AG09319 (cell line): ENCODE measurements at regions not wholly inside any gene's neighbourhood (a gene's known extent, or its start where the extent isn't known, plus 50 kb on each side); places are given as distances from the start of the nearest gene placed in this dataset.

Experiments
- DNase-seq: peaks from one replicate; pipeline ENCODE4 v3.0.0-alpha.2; 2010; ENCODE audit warnings: low read depth; ENCODE audit errors: extremely low read depth
- TF ChIP-seq, protein P1 (sequence below): IDR thresholded peaks from 2 replicates; pipeline ENCODE4 v1.5.1; 2011; ENCODE audit warnings: low read depth, mild to moderate bottlenecking, inconsistent platforms, low read length, moderate library complexity

DNA sequence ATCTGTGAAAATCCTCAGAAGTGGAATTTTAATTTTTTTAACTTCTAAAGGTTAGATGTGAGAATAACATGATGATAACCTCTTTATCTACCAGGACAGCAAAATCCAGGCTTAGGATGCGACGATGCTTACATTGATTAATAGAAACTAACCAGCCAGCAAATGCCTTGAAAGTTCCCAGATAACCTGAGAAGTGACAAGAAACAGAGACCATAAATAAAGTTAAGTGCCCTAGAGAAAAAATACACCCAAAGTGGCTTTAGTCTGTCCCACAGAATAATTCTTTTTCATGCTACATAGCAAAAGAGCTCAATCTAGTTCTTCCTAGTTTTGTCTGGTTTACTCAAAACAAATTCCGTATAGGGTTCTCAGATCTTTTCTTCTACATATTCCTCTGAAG lies 262.7 kb downstream of the WDR11 start:
- TF ChIP-seq, protein P1, sequence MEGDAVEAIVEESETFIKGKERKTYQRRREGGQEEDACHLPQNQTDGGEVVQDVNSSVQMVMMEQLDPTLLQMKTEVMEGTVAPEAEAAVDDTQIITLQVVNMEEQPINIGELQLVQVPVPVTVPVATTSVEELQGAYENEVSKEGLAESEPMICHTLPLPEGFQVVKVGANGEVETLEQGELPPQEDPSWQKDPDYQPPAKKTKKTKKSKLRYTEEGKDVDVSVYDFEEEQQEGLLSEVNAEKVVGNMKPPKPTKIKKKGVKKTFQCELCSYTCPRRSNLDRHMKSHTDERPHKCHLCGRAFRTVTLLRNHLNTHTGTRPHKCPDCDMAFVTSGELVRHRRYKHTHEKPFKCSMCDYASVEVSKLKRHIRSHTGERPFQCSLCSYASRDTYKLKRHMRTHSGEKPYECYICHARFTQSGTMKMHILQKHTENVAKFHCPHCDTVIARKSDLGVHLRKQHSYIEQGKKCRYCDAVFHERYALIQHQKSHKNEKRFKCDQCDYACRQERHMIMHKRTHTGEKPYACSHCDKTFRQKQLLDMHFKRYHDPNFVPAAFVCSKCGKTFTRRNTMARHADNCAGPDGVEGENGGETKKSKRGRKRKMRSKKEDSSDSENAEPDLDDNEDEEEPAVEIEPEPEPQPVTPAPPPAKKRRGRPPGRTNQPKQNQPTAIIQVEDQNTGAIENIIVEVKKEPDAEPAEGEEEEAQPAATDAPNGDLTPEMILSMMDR, result no peak
- DNase-seq, result no peak

DNA sequence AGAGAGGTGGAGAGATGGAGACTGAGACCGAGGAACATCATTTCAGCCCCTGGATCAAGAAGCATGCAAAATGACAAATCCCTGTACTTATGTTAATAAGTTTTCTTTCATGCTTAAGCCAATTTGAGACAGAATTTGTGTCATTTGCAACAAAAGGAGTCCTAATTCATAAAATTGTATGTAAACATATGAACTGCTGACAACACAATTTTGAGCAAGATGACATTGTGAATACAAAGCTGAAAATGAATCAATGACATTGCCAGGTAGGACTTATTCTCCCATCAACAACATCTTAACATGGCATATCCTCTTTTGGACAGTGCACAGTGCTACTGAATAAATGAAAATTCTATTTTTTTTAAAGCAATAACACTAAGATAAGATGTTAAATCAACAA lies 264.0 kb downstream of the WDR11 start:
- no peak for DNase-seq
- TF ChIP-seq, protein P1, result no peak

DNA sequence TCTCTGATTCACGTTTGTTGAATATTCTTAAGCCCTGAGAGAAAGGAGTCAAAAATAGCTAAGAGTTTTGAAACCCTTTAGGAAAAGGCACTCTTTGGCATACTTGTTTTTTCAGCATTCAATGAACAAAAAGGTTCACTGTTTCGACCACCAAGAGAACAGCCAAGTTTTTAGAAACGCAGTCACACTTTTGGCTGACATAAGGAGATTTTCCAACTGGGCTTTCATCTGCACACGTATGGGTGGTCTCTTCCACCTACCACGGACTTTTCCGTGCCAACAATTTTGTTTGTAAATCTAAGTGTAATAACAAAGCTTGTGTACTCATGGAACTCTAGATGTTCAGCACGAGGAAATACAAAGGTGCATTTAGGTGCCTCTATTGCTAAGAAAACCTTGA lies 270.3 kb downstream of the WDR11 start:
- TF ChIP-seq, protein P1, result no peak

DNA sequence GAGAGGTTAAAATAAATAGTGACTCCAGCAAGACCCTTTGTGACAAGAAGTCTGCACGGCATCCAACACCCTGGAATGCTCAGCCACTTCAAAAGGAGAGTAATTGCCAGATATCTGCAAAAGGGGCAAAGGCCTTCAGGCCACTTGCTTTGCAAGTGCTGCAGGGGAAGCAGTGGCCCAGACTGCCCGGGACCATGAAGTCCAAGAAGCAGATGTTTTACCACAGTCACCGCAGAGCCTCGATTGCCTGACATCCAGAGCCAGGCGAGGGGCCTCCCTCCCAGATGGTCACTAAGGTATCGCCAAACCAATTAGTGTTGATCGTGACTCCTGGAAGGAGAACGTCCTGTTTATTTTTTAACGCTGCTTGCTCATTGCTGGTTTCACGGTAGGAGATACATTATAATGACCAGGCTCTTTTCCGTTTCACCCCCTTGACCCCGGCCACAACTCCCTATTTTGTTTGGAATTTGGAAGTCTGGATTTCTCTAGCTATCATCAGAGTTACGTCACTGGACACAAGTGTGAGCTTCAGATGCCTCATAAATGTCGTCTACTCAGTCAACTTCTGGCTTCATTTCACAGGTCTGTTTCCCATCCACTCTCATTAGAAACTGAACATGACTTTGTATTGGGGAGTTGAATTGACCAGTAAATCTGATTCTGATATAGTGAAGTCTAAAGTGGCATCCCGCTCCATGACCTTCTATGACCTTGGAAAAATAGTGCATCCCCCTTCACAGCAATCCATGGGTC lies 276.2 kb downstream of the WDR11 start:
- TF ChIP-seq, protein P1, result no peak
- no peak for DNase-seq

More for the DNA sequence above, 270.3 kb downstream of the WDR11 start:
- DNase-seq, result no peak

DNA sequence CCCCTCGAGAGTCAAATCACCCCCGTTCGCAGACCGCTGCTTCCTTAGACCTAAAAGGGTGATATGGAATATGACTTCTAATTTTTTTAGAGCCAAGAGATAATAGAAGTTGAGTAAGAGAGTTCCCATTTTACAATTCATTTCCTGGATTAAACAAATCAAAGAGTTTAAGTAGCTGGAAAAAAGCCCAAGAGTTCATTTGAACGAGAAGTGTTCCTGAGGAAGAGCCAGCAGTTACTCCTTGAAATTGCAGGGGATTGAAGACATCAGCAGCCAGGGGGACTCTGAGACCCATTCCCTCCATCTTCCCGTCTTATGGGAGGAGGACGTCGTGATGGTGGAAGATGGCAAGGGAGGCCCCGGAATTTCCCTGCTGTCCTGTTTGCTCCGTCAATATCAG lies 277.0 kb downstream of the WDR11 start:
- DNase-seq, result no peak
- TF ChIP-seq, protein P1, result no peak

DNA sequence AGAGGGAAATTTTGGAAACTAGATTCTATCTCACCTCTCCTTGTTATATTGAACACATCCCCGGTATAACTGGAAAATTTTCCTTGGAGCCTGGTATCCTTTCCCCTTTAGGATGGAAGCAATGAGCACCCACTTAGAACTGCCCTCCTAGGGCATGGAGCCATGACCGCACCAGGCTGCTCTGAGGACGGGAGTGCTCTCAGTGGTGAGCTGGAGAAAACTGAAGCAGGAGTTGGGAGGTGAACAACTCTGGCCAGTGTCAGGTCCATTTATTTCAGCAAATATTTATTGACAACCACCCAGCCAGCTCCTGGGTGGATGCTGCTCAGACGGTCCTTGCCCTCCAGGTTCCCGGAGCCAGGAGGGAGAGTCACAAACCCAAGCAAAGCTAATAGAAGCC lies 278.1 kb downstream of the WDR11 start:
- TF ChIP-seq, protein P1, result no peak
- no peak for DNase-seq

DNA sequence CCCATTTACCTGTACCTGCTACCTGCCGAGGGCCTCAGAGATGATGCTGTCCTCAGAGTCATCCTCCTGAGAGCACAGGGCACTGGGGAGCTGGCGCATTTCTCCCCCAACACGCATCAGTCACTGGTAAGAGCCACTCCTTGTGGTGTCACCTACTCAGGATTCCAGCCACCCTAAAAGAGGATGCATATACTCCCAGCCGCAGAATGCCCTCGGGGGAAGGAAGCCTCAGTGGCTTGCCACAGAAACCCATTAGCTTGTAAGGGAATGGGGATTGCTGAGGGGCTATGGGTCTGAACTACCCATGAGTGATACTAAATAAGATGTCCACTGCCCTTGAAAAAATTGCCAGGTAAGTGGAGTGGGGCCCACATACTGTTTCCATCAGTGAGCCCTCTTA lies 279.2 kb downstream of the WDR11 start:
- DNase-seq, result no peak

More for the DNA sequence above, 279.2 kb downstream of the WDR11 start:
- TF ChIP-seq, protein P1, result no peak
